BE2C (cell line): ENCODE measurements at regions not wholly inside any gene's neighbourhood (a gene's known extent, or its start where the extent isn't known, plus 50 kb on each side); places are given as distances from the start of the nearest gene placed in this dataset.
A peak's percentile ranks its signal among the peaks of the same experiment; 100 is the strongest.

Experiments
- DNase-seq: peaks from one replicate; pipeline ENCODE4 v3.0.0-alpha.2; 2020
- H3K27me3 ChIP-seq: fragments of 250-450 bp; sonication (Bioruptor Pico); 2 replicates; pipeline ENCODE4 v1.5.1; 2020; ENCODE audit warnings: mild to moderate bottlenecking
- H3K36me3 ChIP-seq: fragments of 250-450 bp; sonication (Bioruptor Pico); 2 replicates; pipeline ENCODE4 v1.5.1; 2020; ENCODE audit warnings: mild to moderate bottlenecking
- H3K4me1 ChIP-seq: fragments of 250-450 bp; sonication (Bioruptor Pico); 2 replicates; pipeline ENCODE4 v1.5.1; 2020
- H3K4me3 ChIP-seq: 2 replicates; pipeline ENCODE4 v1.5.1; 2011; ENCODE audit warnings: low read depth, low read length
- H3K9me3 ChIP-seq: fragments of 250-450 bp; sonication (Bioruptor Pico); 2 replicates; pipeline ENCODE4 v1.5.1; 2020
- CTCF ChIP-seq: IDR thresholded peaks from 2 replicates; pipeline ENCODE4 v1.5.1; 2012; ENCODE audit warnings: mild to moderate bottlenecking, low read depth, low read length

- TF ChIP-seq CTCF, result no peak
- Histone ChIP-seq H3K4me3 (no peak overlapping the region), H3K9me3 (no peaks in the 10 kb centered on the region), H3K4me1 (no peaks in the 10 kb centered on the region), H3K36me3 (no peaks in the 10 kb centered on the region), H3K27me3 (peaks cover 41% of the 10 kb centered on the region)
- DNase-seq, result no peak
Measured at GRCh38 chr7:1359051-1359400, 100.2 kb downstream of the MICALL2 start.

- Histone ChIP-seq H3K27me3 (peaks cover 41% of the 10 kb centered on the region), H3K36me3 (no peaks in the 10 kb centered on the region), H3K4me1 (no peaks in the 10 kb centered on the region), H3K4me3 (no peak overlapping the region), H3K9me3 (no peaks in the 10 kb centered on the region)
- DNase-seq, result no peak
- no peak for TF ChIP-seq CTCF
Measured at GRCh38 chr7:1359681-1360485, 99.4 kb downstream of the MICALL2 start.

DNA sequence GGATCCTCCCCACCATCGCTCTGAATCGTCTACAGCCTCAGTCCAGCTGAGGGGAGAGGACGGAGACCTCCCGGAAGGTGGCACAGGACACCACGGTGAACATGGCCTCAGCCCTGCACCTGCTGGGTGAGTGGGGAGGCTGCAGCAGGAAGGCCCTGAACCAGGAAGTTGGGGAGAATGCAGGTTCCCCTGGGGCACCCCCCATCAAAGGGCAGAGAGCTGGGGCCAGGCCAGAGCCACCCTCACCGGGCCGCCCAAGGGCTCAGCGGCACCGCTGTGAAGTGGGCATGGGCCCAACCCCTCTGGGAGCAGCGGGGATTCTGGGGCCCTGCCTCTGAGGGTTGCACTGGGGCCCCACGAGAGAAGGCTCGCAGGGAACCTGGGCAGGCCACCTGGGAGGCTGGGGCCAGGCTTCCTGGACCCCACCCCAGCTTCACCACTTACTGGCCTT is 98.7 kb downstream of the MICALL2 start:
- peaks cover 41% of the 10 kb centered on the region for H3K27me3 ChIP-seq
- H3K4me3 ChIP-seq, result no peak overlapping the region
- no peaks in the 10 kb centered on the region for H3K4me1 ChIP-seq
- no peaks in the 10 kb centered on the region for H3K36me3 ChIP-seq
- no peaks in the 10 kb centered on the region for H3K9me3 ChIP-seq
- TF ChIP-seq CTCF, result no peak
- no peak for DNase-seq

DNA sequence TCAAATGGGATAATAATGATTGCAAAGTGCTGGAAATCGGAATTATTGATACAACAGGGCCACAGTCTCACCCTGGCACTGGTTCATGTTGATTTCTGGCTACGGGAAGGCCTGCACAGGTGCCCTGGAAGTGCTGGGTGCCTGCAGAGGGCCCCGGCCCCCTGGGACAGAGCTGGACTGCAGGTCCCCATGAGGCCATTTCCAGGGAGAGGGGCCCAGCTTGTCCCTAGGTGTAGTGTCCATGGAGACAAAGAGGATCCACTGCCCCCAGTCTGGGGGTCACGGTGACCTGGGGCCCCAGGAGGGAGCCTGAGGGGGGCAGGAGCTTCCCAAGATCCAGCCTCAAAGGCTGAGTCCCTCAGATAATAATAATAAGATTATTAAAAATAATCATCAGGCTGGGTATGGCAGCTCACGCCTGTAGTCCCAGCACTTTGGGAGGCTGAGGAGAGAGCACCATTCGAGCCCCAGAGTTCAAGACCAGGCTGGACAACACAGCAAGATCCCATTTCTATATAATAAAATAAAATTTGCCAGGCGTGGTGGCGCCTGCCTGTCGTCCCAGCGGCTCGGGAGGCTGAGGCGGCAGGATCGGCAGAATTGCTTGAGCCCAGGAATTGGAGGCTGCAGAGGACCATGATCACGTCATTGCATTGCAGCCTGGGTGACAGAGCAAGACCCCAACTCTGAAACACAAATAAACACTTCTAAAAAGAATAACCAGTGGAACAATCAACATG is 98.1 kb downstream of the MICALL2 start:
- Histone ChIP-seq H3K36me3 (no peaks in the 10 kb centered on the region), H3K4me1 (no peaks in the 10 kb centered on the region), H3K4me3 (no peak overlapping the region), H3K27me3 (peaks cover 43% of the 10 kb centered on the region), H3K9me3 (no peaks in the 10 kb centered on the region)
- DNase-seq, result no peak
- no peak for TF ChIP-seq CTCF

- peak; percentile 9 for DNase-seq
- peaks cover 48% of the 10 kb centered on the region for H3K27me3 ChIP-seq
- no peaks in the 10 kb centered on the region for H3K4me1 ChIP-seq
- H3K4me3 ChIP-seq, result no peak overlapping the region
- H3K36me3 ChIP-seq, result no peaks in the 10 kb centered on the region
- no peaks in the 10 kb centered on the region for H3K9me3 ChIP-seq
- no peak for TF ChIP-seq CTCF
Measured at GRCh38 chr7:1361756-1362125, 97.5 kb downstream of the MICALL2 start.

DNA sequence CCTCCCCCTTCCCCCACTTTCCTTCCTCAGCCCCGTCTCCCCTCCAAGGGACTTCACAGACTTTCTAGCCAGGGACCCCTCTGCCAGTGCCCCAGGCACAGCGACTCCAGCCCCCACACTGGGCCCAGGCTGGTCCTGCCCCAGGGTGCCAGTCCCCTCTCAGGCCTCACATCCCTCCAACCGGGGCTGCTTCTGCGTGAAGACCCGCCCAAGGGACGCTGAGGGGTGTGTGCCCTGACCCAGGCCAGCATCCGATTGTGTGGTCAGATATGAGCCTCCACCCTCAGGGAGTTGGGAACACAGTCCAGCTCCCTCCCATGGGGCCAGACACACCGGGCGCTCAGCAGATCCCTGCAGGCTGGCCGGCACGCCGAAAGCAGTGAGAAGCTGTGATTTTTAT is 97.0 kb downstream of the MICALL2 start:
- H3K4me3 ChIP-seq, result no peak overlapping the region

More for the DNA sequence above, 97.0 kb downstream of the MICALL2 start:
- H3K9me3 ChIP-seq, result no peaks in the 10 kb centered on the region
- no peak for TF ChIP-seq CTCF
- no peaks in the 10 kb centered on the region for H3K4me1 ChIP-seq
- DNase-seq, result peak; percentile 31
- H3K36me3 ChIP-seq, result no peaks in the 10 kb centered on the region
- H3K27me3 ChIP-seq, result peaks cover 54% of the 10 kb centered on the region
